K562 (cell line): ENCODE measurements at regions not wholly inside any gene's neighbourhood (a gene's known extent, or its start where the extent isn't known, plus 50 kb on each side); places are given as distances from the start of the nearest gene placed in this dataset.

Source experiments
- ATAC-seq: fragments of 200-7000 bp; cut with Tn5 transposase; 3 replicates; pipeline ENCODE4 v1.9.1; 2020; ENCODE audit warnings: moderate library complexity
- BruUV-seq: library from RNA; stranded (reverse); fragments of 400-500 nt; replicated peaks from 2 replicates; lab custom pipeline; 2021; lab: Mats Ljungman, UMichigan
- CTCF ChIA-PET: fragments of 300-600 bp; formaldehyde crosslinking; extraction: SDS; loops from one replicate; lab custom pipeline; 2021; ENCODE audit warnings: low intra/inter-chr PET ratio; lab: Yijun Ruan, JAX
- POLR2A ChIA-PET: fragments of 300-600, 350-650 bp; sonication (Branson Sonifier 250); formaldehyde crosslinking; extraction: SDS; loops from one replicate; lab custom pipeline; 2021; ENCODE audit warnings: antibody characterized with exemption, inconsistent platforms; lab: Yijun Ruan, JAX
- DNase-seq, 4 experiments: peaks; one replicate each; pipeline versions ENCODE4 v3.0.0 to v3.0.0-alpha.2; 2011 to 2018; ENCODE audit warnings: low spot score in 3 of 4, mixed read lengths in 3 of 4; ENCODE audit errors: extremely low read depth in 1 of 4
- FAIRE-seq: peaks from 2 replicates; lab custom pipeline; 2011; peaks lifted over from hg19 to GRCh38; lab: Jason Lieb, UNC
- H2AFZ ChIP-seq: 2 replicates; pipeline ENCODE4 v1.6.0; 2011; ENCODE audit warnings: low read depth, low read length, control low read depth, inconsistent platforms
- H3K27ac ChIP-seq: fragments of 200-600 bp; 3 replicates; pipeline ENCODE4 v1.8.0; 2011; ENCODE audit warnings: low read depth, mild to moderate bottlenecking, control low read depth, inconsistent platforms, low read length, moderate library complexity, mixed read lengths; ENCODE audit errors: extremely low read depth
- H3K27me3 ChIP-seq, 2 experiments: fragments of 300-600 bp in 1 of 2; 2 replicates in 1 of 2; 3 replicates in 1 of 2; pipeline versions ENCODE4 v1.6.0 to v1.8.0; 2011; ENCODE audit warnings: inconsistent platforms in 2 of 2, low read length in 2 of 2, mild to moderate bottlenecking in 1 of 2, mixed read lengths in 1 of 2, moderate library complexity in 1 of 2; ENCODE audit not compliant: control insufficient read depth in 2 of 2, insufficient read depth in 2 of 2
- H3K36me3 ChIP-seq: fragments of 300-600 bp; 3 replicates; pipeline ENCODE4 v1.8.0; 2011; ENCODE audit warnings: mild to moderate bottlenecking, low read length, inconsistent platforms; ENCODE audit not compliant: control insufficient read depth, insufficient read depth
- H3K4me1 ChIP-seq, 2 experiments: fragments of 200-600 bp in 1 of 2; replicated peaks in 1 of 2; 2 replicates in 1 of 2; 3 replicates in 1 of 2; pipeline versions ENCODE4 v1.5.1 to v1.8.0; 2011; ENCODE audit warnings: inconsistent platforms in 2 of 2, low read length in 2 of 2, mild to moderate bottlenecking in 1 of 2, mixed read lengths in 1 of 2, moderate library complexity in 1 of 2; ENCODE audit not compliant: control insufficient read depth in 2 of 2, insufficient read depth in 2 of 2
- H3K4me2 ChIP-seq: 2 replicates; pipeline ENCODE4 v1.6.1; 2011; ENCODE audit warnings: low read length, control low read depth, inconsistent platforms, mixed read lengths; ENCODE audit not compliant: insufficient read depth
- H3K4me3 ChIP-seq: fragments of 200-600 bp; sonication (generic), shearing (Covaris generic); 2 replicates; pipeline ENCODE4 v1.5.1; 2016; ENCODE audit warnings: control low read depth, inconsistent platforms
- H3K79me2 ChIP-seq: fragments of 200-600 bp; 3 replicates; pipeline ENCODE4 v1.8.0; 2011; ENCODE audit warnings: low read length, inconsistent platforms; ENCODE audit not compliant: control insufficient read depth, insufficient read depth
- H3K9ac ChIP-seq, 2 experiments: 2 replicates each; pipeline versions ENCODE4 v1.6.0 to v1.6.1; 2011; ENCODE audit warnings: low read depth in 2 of 2, low read length in 2 of 2, control low read depth in 1 of 2, inconsistent platforms in 1 of 2, mild to moderate bottlenecking in 1 of 2, mixed read lengths in 1 of 2; ENCODE audit not compliant: insufficient read depth in 1 of 2
- H3K9me1 ChIP-seq: one replicate; pipeline ENCODE4 v1.6.0; 2011; ENCODE audit warnings: inconsistent platforms, mild to moderate bottlenecking, low read length, moderate library complexity; ENCODE audit not compliant: control insufficient read depth, insufficient read depth
- H3K9me3 ChIP-seq: replicated peaks from 2 replicates; pipeline ENCODE4 v1.5.1; 2011; ENCODE audit warnings: low read depth, low read length, inconsistent platforms; ENCODE audit not compliant: control insufficient read depth, insufficient read depth
- H4K20me1 ChIP-seq: replicated peaks from 2 replicates; pipeline ENCODE4 v1.6.1; 2011; ENCODE audit warnings: low read length, inconsistent platforms, mixed read lengths; ENCODE audit not compliant: control insufficient read depth, insufficient read depth
- ATF7 ChIP-seq: fragments of 450-650 bp; IDR thresholded peaks from 2 replicates; pipeline ENCODE4 v1.7.1; 2014; ENCODE audit warnings: mild to moderate bottlenecking, moderate library complexity
- LARP7 ChIP-seq: fragments of 450-650 bp; IDR thresholded peaks from 2 replicates; pipeline ENCODE4 v1.6.1; 2016
- POLR2AphosphoS2 ChIP-seq: IDR thresholded peaks from 2 replicates; pipeline ENCODE4 v1.6.1; 2012; ENCODE audit warnings: low read length, improper control_type of control experiment
- RBM34 ChIP-seq: fragments of 200-400 bp; formaldehyde crosslinking; IDR thresholded peaks from 2 replicates; pipeline ENCODE4 v1.6.1; 2018; ENCODE audit warnings: low read length, borderline replicate concordance; ENCODE audit not compliant: insufficient read depth
- TAF9B ChIP-seq: fragments of 450-650 bp; IDR thresholded peaks from 2 replicates; pipeline ENCODE4 v1.6.1; 2018; ENCODE audit warnings: mild to moderate bottlenecking; ENCODE audit not compliant: partially characterized antibody
- USF2 ChIP-seq: sonication (generic); formaldehyde crosslinking; IDR thresholded peaks from 2 replicates; pipeline ENCODE4 v1.5.0; 2020; ENCODE audit warnings: missing genetic modification reagents
- ZBTB2 ChIP-seq: fragments of 450-650 bp; IDR thresholded peaks from 2 replicates; pipeline ENCODE4 v1.6.1; 2016; ENCODE audit warnings: antibody characterized with exemption
- ZNF23 ChIP-seq: fragments of 250-450 bp; sonication (Bioruptor Pico); IDR thresholded peaks from 2 replicates; pipeline ENCODE4 v1.4.0; 2020; ENCODE audit warnings: mild to moderate bottlenecking
- ZSCAN32 ChIP-seq: fragments of 450-650 bp; formaldehyde crosslinking; IDR thresholded peaks from 2 replicates; pipeline ENCODE4 v1.4.0; 2020; ENCODE audit warnings: mild to moderate bottlenecking, moderate library complexity
- WGBS: fragments of 100-300 bp; shearing (Covaris generic); methylation state at CpG from one replicate; pipeline ENCODE4 v1.1.6; 2016; ENCODE audit warnings: low coverage, mixed read lengths; ENCODE audit not compliant: insufficient coverage; ENCODE audit errors: missing lambda C conversion rate; 5-methylcytosine and 5-hydroxymethylcytosine counted together
- in situ Hi-C: fragments of 300-500 bp; cut with MboI; formaldehyde crosslinking; loops from 4 replicates; pipeline ENCODE4 v1.15.0; 2018; ENCODE audit warnings: inconsistent platforms, mixed read lengths
- intact Hi-C: fragments of 100-400 bp; cut with micrococcal nuclease; formaldehyde crosslinking; loops from 2 replicates; pipeline ENCODE4 v1.14.2; 2022

GRCh38 chr2:192675681-192676080 is 480.9 kb upstream of the TMEFF2 start:
- ChIA-PET POLR2A (no interaction called here), CTCF (no interaction called here)
- Histone ChIP-seq H3K27ac (no peak overlapping the region), H3K4me3 (no peak overlapping the region), H3K4me2 (no peak overlapping the region), H3K36me3 (no peaks in the 10 kb centered on the region), H3K9ac (no peak overlapping the region), H3K79me2 (no peaks in the 10 kb centered on the region), H3K9me1 (no peaks in the 10 kb centered on the region), H3K27me3 (no peaks in the 10 kb centered on the region), H3K9me3 (no peaks in the 10 kb centered on the region), H2AFZ (no peak overlapping the region), H3K4me1 (no peaks in the 10 kb centered on the region), H4K20me1 (no peaks in the 10 kb centered on the region)
- no peak for TF ChIP-seq RBM34
- no peak for TF ChIP-seq ZBTB2
- no peak for TF ChIP-seq ATF7
- TF ChIP-seq POLR2AphosphoS2: no peak
- no peak for TF ChIP-seq TAF9B
- no peak for TF ChIP-seq LARP7
- no peak for TF ChIP-seq ZNF23
- TF ChIP-seq USF2 (CRISPR knock-in tag): no peak
- no peak for TF ChIP-seq ZSCAN32 (CRISPR knock-in tag)
- DNase-seq: no peak
- ATAC-seq: no peak
- FAIRE-seq: no peak
- in situ Hi-C loops (no loop called here), intact Hi-C loops (no loop called here)
- WGBS: 4% methylated on average over 5 of the region's 5 CpGs
- BruUV-seq: no TSS peak
